Fibroblast of lung (primary cell): ENCODE measurements at regions not wholly inside any gene's neighbourhood (a gene's known extent, or its start where the extent isn't known, plus 50 kb on each side); places are given as distances from the start of the nearest gene placed in this dataset.

ENCODE experiments used
- DNase-seq, 2 donors: peaks; one replicate each; pipeline versions ENCODE4 v3.0.0 to v3.0.0-alpha.2; 2010; ENCODE audit warnings: low read depth in 2 of 2
- H2AFZ ChIP-seq: 2 replicates; pipeline ENCODE4 v1.5.1; 2012; ENCODE audit warnings: low read length, control low read depth, inconsistent platforms
- H3K27ac ChIP-seq: 2 replicates; pipeline ENCODE4 v1.5.1; 2011; ENCODE audit warnings: low read length, control low read depth; ENCODE audit not compliant: insufficient read depth
- H3K27me3 ChIP-seq: 2 replicates; pipeline ENCODE4 v1.5.1; 2011; ENCODE audit warnings: mild to moderate bottlenecking, low read length; ENCODE audit not compliant: control insufficient read depth, insufficient read depth
- H3K36me3 ChIP-seq: 2 replicates; pipeline ENCODE4 v1.5.1; 2011; ENCODE audit warnings: low read length; ENCODE audit not compliant: control insufficient read depth, insufficient read depth
- H3K4me1 ChIP-seq: 2 replicates; pipeline ENCODE4 v1.5.1; 2011; ENCODE audit warnings: low read length; ENCODE audit not compliant: control insufficient read depth, insufficient read depth; ENCODE audit errors: extremely low read depth
- H3K4me2 ChIP-seq: 2 replicates; pipeline ENCODE4 v1.5.1; 2011; ENCODE audit warnings: low read length, control low read depth; ENCODE audit not compliant: insufficient read depth; ENCODE audit errors: extremely low read depth
- H3K4me3 ChIP-seq, 4 experiments: fragments of 200-600 bp in 1 of 4; sonication (generic) in 1 of 4; replicated peaks in 1 of 4; 2 replicates each; pipeline ENCODE4 v1.5.1; 2011 to 2016; ENCODE audit warnings: low read length in 4 of 4, low read depth in 3 of 4, mild to moderate bottlenecking in 3 of 4, control low read depth in 2 of 4, inconsistent platforms in 1 of 4, mixed read lengths in 1 of 4; ENCODE audit not compliant: insufficient read depth in 1 of 4; ENCODE audit errors: control extremely low read depth in 1 of 4
- H3K79me2 ChIP-seq: 2 replicates; pipeline ENCODE4 v1.5.1; 2012; ENCODE audit warnings: mild to moderate bottlenecking, low read length, inconsistent platforms; ENCODE audit not compliant: control insufficient read depth, insufficient read depth
- H3K9ac ChIP-seq: 2 replicates; pipeline ENCODE4 v1.5.1; 2011; ENCODE audit warnings: mild to moderate bottlenecking, low read length, control low read depth; ENCODE audit not compliant: insufficient read depth
- H3K9me3 ChIP-seq: 2 replicates; pipeline ENCODE4 v1.5.1; 2012; ENCODE audit warnings: low read depth, low read length; ENCODE audit not compliant: control insufficient read depth, insufficient read depth
- H4K20me1 ChIP-seq: 2 replicates; pipeline ENCODE4 v1.5.1; 2011; ENCODE audit warnings: low read length; ENCODE audit not compliant: control insufficient read depth, insufficient read depth; ENCODE audit errors: extremely low read depth
- CTCF ChIP-seq, 2 donors: IDR thresholded peaks in 1 of 2; conservative IDR thresholded peaks in 1 of 2; 1 replicate in 1 of 2; 2 replicates in 1 of 2; pipeline ENCODE4 v1.5.1; 2011 to 2012; ENCODE audit warnings: low read length in 2 of 2, control low read depth in 1 of 2, inconsistent platforms in 1 of 2, low read depth in 1 of 2, mild to moderate bottlenecking in 1 of 2
- EZH2 ChIP-seq: IDR thresholded peaks from 2 replicates; pipeline ENCODE4 v1.5.1; 2012; ENCODE audit warnings: low read length, control low read depth, mild to moderate bottlenecking; ENCODE audit errors: missing control alignments

- no peak for DNase-seq
- H3K27ac ChIP-seq, result no peak overlapping the region
- H3K79me2 ChIP-seq, result no peaks in the 10 kb centered on the region
- H3K9me3 ChIP-seq, result no peaks in the 10 kb centered on the region
- no peak overlapping the region for H3K4me2 ChIP-seq
- H4K20me1 ChIP-seq, result no peaks in the 10 kb centered on the region
- H3K9ac ChIP-seq, result no peak overlapping the region
- TF ChIP-seq CTCF (conservative IDR thresholded peaks at IDR 0.05 in 1 of 2, IDR thresholded peaks at IDR 0.05 in 1 of 2; ENCODE audit: low read depth in 1 of 2, low read length in 2 of 2), result no peak
- TF ChIP-seq EZH2, result no peak
- H3K4me3 ChIP-seq, result no peak overlapping the region
- H3K27me3 ChIP-seq, result no peaks in the 10 kb centered on the region
- H3K4me1 ChIP-seq, result no peaks in the 10 kb centered on the region
- H3K36me3 ChIP-seq, result no peaks in the 10 kb centered on the region
- H2AFZ ChIP-seq, result no peak overlapping the region
Observed at GRCh38 chr10:28471652-28472050, 61.3 kb upstream of the WAC start.

GRCh38 chr10:28478646-28479045 lies 54.3 kb upstream of the WAC start:
- H3K36me3 ChIP-seq, result no peaks in the 10 kb centered on the region
- H3K79me2 ChIP-seq, result no peaks in the 10 kb centered on the region
- no peak for TF ChIP-seq CTCF (conservative IDR thresholded peaks at IDR 0.05 in 1 of 2, IDR thresholded peaks at IDR 0.05 in 1 of 2; ENCODE audit: low read depth in 1 of 2, low read length in 2 of 2)
- no peak for TF ChIP-seq EZH2
- no peak overlapping the region for H3K4me2 ChIP-seq
- no peak for DNase-seq
- no peak overlapping the region for H3K27ac ChIP-seq
- H3K4me3 ChIP-seq, result no peak overlapping the region
- H3K27me3 ChIP-seq, result no peaks in the 10 kb centered on the region
- no peaks in the 10 kb centered on the region for H3K9me3 ChIP-seq
- H4K20me1 ChIP-seq, result no peaks in the 10 kb centered on the region
- no peak overlapping the region for H2AFZ ChIP-seq
- no peaks in the 10 kb centered on the region for H3K4me1 ChIP-seq
- no peak overlapping the region for H3K9ac ChIP-seq

- Histone ChIP-seq H3K4me3 (no peak overlapping the region), H3K27me3 (no peaks in the 10 kb centered on the region), H4K20me1 (no peaks in the 10 kb centered on the region), H2AFZ (no peak overlapping the region), H3K27ac (no peak overlapping the region), H3K9me3 (no peaks in the 10 kb centered on the region), H3K4me2 (no peak overlapping the region), H3K79me2 (no peaks in the 10 kb centered on the region), H3K4me1 (no peaks in the 10 kb centered on the region), H3K9ac (no peak overlapping the region), H3K36me3 (no peaks in the 10 kb centered on the region)
- no peak for TF ChIP-seq CTCF (conservative IDR thresholded peaks at IDR 0.05 in 1 of 2, IDR thresholded peaks at IDR 0.05 in 1 of 2; ENCODE audit: low read depth in 1 of 2, low read length in 2 of 2)
- TF ChIP-seq EZH2, result no peak
- DNase-seq, result no peak
Observed at GRCh38 chr10:28479425-28479865, 53.5 kb upstream of the WAC start.
